GM21786 (cell line): ENCODE measurements at regions not wholly inside any gene's neighbourhood (a gene's known extent, or its start where the extent isn't known, plus 50 kb on each side); places are given as distances from the start of the nearest gene placed in this dataset.

Experiments
- ATAC-seq: cut with Tn5 transposase; IDR thresholded peaks from one replicate; pipeline ENCODE4 v1.9.1; 2021; ENCODE audit not compliant: unreplicated experiment

GRCh38 chr4:136946307-136946907 is 585.9 kb downstream of the PCDH18 start:
- no peak for ATAC-seq

DNA sequence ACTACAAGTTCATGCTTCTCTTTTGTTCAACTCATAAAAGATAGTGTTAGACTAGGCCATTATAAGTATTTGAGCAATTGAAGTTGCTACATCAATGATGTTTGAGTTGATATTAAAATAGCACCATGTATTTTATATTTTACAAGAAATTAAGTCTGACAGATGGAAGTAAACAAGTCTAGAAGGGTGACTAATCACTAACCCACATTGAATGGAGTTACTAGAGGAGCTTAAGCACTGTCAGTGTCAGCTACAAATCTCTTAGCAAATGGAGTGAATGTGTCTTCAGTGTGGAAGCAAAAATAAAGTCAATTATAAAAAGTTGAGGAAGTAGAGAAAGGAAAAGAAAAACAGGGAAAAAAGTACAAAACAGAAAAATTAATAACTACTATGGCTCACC is 592.5 kb downstream of the PCDH18 start:
- ATAC-seq = no peak

DNA sequence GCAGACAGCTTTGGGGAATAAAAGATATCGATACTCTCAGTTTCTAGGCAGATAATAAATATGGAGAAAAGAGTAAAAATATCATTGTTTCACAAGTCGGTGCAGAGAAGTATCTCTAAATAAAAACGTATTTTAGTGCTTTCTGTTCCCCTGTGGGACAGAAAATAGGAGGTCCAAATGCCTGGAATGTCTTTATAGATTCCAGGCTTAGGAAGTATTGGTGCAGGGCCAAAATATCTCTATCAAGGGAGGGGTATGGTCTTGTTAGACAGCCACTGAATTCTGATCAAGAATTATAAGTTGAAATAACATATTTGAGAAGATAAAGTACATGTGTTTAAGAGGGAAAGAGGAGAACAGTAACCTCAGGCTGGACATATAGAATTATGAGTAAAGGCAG is 596.4 kb downstream of the PCDH18 start:
- ATAC-seq = no peak

- no peak for ATAC-seq
These were observed 597.0 kb downstream of the PCDH18 start for GRCh38 chr4:136935305-136935704.

DNA sequence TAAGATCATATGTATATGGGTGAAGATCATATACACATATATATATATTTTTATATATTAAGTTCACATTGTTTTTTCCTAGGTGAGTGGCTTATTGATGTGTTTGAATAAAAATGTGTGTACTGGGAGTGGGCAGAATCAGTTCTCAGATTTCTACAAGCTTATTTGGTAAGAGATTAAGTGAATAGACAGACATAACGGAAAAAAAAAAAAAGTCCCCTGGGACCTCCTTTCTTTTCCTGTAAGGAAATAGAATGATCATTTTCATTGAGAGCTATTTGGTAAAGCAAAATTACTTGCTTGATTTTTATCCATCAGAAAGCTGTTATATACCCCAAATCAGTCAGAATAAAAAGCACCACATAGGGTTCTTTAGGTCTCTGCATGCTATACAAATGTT is 597.7 kb downstream of the PCDH18 start:
- ATAC-seq = no peak

DNA sequence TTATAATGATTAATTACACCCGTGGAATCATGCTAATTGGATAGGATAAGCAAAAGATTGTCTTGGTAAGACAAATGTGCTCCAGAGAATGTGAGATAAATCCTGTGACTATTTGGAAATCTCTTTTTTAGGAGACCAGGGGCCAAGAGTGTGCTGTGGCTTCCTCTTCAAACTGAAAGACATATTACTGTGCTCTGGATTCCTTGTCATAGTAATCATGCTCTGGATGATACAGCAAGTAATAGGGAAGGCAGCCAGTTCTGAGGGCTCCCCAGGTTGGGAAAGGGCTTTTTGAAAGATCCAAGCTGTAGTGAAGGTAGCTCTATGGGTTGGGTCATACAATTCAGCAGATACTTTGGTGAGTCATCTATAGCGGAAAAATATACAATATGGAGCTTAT is 600.5 kb downstream of the PCDH18 start:
- no peak for ATAC-seq

DNA sequence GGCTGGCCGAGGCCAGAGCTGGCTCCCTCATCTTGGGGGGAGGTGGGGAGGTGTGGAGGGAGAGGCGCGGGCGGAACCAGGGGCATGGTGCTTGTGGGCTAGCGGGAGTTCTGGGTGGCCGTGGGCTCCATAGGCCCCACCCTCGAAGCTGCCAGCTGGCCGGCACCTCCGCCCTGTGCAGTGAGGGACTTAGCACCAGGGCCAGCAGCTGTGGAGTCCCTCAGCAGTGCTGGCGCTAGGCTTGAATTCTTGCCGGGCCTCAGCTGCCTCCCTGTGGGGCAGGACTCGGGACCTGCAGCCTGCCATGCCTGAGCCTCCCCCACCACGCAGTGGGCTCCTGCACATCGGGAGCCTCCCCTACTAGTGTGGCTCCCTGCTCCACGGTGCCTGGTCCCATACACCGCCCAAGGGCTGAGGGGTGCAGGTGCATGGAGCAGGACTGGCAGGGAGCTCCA is 603.3 kb downstream of the PCDH18 start:
- no peak for ATAC-seq

GRCh38 chr4:136927172-136927571 is 605.1 kb downstream of the PCDH18 start:
- no peak for ATAC-seq

- ATAC-seq = no peak
These were observed 607.1 kb downstream of the PCDH18 start for GRCh38 chr4:136925203-136925602.

DNA sequence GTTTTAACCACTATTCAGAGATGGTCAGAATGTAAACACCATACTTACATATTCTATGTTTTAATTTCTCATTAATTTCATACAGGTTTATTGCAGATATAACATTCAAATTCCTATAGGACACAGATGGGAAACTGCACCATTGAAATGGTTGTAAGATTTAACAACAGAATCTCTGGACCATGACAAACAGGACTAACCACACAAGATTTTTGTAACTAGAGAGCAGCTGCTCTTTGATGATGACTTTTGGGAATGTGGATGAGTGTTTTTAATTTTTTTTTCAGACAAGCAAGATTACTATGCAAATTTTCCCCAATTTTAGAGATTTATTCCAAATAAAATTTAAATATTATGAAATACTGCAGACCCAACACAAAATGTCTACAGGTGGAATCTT is 610.2 kb downstream of the PCDH18 start:
- ATAC-seq = no peak

- no peak for ATAC-seq
These were observed 612.0 kb downstream of the PCDH18 start for GRCh38 chr4:136920092-136920881.

DNA sequence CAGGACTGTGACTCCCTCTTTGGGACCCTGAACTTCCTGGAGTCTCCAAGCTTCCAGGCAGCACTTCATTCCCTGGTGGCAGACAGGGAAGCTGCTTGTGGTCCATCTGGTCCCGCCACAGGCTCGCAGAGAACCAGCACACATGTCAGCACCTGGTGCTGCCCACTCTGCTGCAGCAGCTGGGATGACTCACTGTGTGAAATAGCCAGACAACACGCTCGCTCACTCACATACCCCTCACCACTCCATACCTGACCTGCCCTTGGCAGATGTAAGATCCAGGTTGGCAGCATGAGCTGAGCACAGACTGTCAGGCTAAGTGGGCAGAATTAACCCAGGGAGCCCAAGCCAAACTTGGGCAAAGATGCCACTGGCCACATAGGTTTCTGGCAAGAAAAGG is 613.5 kb downstream of the PCDH18 start:
- ATAC-seq = no peak

DNA sequence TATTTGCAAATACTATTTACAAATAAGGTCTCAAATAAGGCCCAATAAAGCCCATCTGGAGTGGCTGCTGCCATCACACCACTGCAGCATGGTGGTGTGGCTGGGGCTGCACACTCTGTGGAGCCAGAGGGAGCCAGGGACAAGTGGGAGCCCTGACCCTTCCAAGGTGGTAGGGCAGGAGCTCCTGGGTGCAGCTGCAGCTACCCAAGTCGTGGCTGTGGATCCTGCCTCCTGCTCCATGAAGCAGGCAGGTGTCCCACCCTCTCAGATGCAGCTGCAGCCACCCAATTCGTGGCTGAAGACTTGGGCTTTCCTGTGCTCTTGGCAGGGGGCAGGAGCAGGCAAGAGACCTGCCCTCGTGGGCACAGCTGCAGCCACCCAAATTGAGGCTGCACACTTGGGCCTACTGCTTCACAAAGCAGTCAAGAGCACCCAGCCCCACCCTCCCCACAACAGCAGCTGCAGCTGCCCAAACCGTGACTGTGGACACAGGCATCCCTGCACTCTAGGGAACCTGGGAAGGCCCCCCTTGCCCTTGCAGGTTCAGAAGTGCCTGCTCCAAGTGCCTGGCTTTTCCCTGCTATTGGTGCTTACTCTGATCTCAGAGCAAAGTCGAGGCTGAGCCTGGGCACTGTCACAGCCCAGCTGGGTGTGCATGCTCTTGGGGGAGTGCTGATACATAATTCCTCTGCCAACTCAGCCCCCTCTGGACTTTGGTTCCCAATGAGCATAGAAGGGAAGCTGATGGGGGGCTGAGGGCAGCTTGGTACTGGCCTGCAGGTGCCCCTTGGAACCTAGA is 614.8 kb downstream of the PCDH18 start:
- no peak for ATAC-seq

DNA sequence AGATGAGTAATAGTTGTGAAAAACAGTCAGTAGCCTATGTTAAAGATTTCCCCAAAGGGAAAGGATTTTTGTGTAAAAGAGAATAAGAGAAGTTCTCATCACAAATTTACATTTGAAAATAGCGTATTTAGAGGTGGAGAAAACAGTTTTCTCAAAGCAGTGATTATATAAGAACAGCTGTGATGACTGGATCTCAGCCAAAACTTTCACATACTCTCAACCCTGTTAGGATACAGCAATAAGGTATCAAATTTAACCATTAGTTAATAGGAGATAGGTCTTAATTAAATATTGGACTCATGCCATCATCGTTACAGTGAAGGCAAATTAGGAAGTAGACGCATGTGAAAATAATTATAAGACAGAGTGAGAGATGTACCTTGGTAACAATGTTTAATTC is 622.7 kb downstream of the PCDH18 start:
- no peak for ATAC-seq

DNA sequence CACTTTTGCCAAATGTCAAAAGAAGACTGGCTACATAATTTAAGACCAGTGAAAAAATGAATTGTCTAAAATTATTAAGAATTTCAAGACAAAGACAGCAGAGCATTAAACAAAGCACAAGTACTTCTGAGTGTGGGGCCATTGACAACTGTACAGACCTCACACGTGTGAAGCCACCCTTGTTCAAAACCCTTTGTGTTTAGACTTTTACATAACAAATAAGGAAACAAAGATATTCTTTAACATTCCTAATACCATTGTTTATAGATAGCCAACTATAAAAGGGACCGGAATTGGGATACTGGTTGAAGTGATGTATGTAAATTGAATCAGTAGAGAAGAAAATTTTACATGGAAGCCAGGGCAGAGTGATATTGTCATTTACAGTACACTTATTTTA is 624.2 kb downstream of the PCDH18 start:
- no peak for ATAC-seq

DNA sequence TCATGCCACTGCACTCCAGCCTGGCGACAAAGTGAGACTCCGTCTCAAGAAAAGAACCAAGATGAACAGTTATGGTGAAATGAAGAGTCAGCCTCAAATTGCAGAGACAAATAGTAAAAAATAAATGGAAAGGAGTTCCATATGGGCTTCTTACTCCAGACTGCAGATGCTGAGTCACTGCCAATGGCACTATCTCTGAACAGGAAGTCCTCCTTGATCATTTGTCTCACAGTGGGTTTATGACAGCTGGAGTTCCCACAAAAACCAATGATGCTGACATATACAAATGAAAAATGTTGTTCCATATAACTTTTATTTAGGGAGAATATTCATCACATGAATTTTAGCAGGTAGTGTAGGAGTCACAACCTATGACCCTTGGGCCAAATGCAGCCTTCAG is 631.6 kb downstream of the PCDH18 start:
- no peak for ATAC-seq

DNA sequence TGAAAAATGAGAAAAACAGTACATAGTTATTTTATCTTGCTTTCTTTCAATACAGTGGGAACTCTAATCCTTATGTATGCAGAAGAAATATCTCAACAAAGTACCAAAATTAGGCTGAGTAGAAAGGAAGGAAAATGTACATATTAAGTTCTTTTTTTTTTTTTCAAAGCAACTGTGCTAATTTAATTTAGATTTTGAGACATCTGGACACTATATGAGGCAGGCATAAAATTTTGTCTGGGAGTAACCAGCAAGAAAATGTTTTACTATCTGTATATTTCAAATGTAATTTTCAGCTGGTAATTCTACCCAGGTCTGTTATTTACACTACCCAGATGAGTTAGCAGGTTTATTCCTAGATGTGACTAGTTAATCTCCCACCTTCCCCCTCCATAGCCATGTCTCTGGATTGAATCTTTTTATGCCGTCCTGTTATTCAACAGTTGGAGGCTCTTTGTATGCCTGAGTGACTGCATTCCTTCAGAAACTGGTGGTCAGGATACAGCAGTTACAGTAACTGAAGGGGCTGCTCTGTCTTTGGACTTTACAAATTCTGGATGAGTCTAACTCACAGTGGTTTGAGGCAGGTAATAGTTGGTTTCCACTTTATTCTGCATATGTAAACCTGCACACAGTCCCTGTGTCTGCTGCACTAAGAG is 633.6 kb downstream of the PCDH18 start:
- ATAC-seq = no peak

DNA sequence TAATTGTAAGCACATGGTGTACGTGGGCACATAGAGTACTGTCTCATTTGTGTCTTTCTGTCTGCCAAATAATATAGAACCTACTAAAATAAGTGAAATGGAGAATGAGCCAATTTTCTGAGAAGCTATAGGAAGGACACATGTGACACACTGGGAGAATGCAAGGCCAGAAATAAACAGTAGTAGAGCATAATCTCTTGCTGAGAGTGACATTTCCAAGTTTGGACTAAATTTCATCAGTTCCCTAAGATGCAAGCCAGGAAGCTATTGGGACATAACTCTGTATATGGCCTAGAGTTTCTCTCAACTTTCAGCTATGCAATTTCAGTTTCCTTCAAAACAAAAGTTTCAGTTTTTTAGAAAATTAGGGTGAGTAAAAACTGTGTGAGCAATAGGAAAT is 638.7 kb downstream of the PCDH18 start:
- no peak for ATAC-seq

DNA sequence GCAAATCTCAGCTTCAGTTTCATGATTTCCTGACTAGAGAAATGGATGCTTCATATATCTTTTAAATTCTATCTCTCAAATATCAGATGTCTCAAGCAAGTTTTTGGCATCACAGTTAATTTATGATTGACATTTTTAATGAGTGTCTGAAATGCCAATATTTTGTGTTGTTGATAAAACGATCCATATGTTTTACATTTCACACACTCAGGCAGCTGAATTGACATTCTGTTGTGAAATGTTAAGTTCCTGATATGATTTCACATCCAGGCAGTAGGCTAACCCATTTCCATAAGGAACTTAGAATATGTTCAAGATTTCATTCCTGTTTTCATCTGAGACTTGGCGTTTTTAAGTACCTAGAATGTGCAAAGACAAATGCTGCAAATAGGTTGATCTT is 650.6 kb downstream of the PCDH18 start:
- ATAC-seq = no peak

DNA sequence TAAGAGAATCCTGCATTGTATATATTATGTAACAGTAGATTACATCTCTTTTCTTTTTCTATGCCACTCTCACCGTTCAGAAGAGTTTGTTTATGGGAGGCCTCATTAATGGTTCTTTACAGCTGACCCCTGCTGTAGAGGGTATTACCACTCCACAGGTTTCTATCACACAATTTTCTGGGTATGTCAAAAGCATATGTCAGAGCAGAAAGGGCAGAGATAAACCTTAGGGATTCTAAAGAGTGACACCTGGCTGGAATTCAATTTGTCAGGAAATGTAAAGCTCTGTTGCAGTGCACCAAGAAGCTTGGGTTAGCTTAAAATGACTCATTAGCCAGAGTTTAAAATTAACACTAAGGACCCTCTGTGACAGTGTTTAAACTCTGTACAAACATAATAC is 658.7 kb downstream of the PCDH18 start:
- no peak for ATAC-seq

DNA sequence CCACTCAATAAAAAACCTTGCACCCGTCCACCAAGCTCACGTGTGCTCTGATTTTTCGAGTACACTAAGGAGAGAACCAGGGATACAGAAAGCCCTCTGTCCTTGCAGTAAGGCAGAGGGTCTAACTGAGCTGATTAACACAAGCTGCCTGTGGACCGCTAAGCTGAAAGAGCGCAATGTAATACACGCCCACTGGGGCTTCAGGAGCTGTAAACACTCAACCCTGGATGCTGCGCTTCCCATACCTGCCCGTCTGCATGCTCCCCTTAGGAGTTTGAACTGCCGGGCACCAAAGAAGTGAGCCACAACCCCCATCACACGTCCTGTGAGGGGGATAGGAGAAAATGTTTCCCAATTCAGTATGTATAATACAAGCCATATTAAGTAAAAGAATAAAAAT is 664.8 kb downstream of the PCDH18 start:
- no peak for ATAC-seq
